Glomerular endothelial cell (primary cell): ENCODE measurements at regions not wholly inside any gene's neighbourhood (a gene's known extent, or its start where the extent isn't known, plus 50 kb on each side); places are given as distances from the start of the nearest gene placed in this dataset.
"Not testable (repeated sequence)": the region's sequence is repeated elsewhere in the genome, so short reads cannot be mapped to it uniquely, and the experiment has no call there.

Experiments used
- DNase-seq: peaks from one replicate; pipeline ENCODE4 v3.0.0-alpha.2; 2011; ENCODE audit warnings: low read depth, low spot score; ENCODE audit errors: extremely low read depth

GRCh38 chr2:18267501-18267900, 293.0 kb downstream of the RDH14 start:
- no peak for DNase-seq

- not testable (repeated sequence) for DNase-seq
These were observed 293.8 kb downstream of the RDH14 start for GRCh38 chr2:18266699-18267098.

- DNase-seq, result no peak
These were observed 294.6 kb downstream of the RDH14 start for GRCh38 chr2:18265614-18266586.

- no peak for DNase-seq
These were observed 297.9 kb downstream of the RDH14 start for GRCh38 chr2:18262601-18263000.

- no peak for DNase-seq
These were observed 306.7 kb downstream of the RDH14 start for GRCh38 chr2:18253686-18254197.

GRCh38 chr2:18251486-18251885, 309.0 kb downstream of the RDH14 start:
- no peak for DNase-seq

- no peak for DNase-seq
These were observed 313.0 kb downstream of the RDH14 start for GRCh38 chr2:18247282-18248110.

- no peak for DNase-seq
These were observed 315.1 kb downstream of the RDH14 start for GRCh38 chr2:18245375-18245774.

GRCh38 chr2:18244845-18245244, 315.6 kb downstream of the RDH14 start:
- no peak for DNase-seq

- no peak for DNase-seq
These were observed 316.6 kb downstream of the RDH14 start for GRCh38 chr2:18243816-18244215.

- DNase-seq, result no peak
These were observed 317.7 kb downstream of the RDH14 start for GRCh38 chr2:18242716-18243115.

- DNase-seq, result no peak
These were observed 322.2 kb downstream of the RDH14 start for GRCh38 chr2:18238209-18238608.

- DNase-seq, result no peak
These were observed 323.2 kb downstream of the RDH14 start for GRCh38 chr2:18237298-18237697.

- DNase-seq, result no peak
These were observed 327.6 kb downstream of the RDH14 start for GRCh38 chr2:18232731-18233438.

- no peak for DNase-seq
These were observed 329.8 kb downstream of the RDH14 start for GRCh38 chr2:18230668-18231067.

- no peak for DNase-seq
These were observed 340.8 kb downstream of the RDH14 start for GRCh38 chr2:18219676-18220075.

- no peak for DNase-seq
These were observed 339.9 kb downstream of the KCNS3 start for GRCh38 chr2:18218160-18218933.

- no peak for DNase-seq
These were observed 336.5 kb downstream of the KCNS3 start for GRCh38 chr2:18214936-18215335.

- no peak for DNase-seq
These were observed 335.5 kb downstream of the KCNS3 start for GRCh38 chr2:18213986-18214385.
